IMR-90 (cell line): ENCODE measurements at regions not wholly inside any gene's neighbourhood (a gene's known extent, or its start where the extent isn't known, plus 50 kb on each side); places are given as distances from the start of the nearest gene placed in this dataset.
A peak's percentile ranks its signal among the peaks of the same experiment; 100 is the strongest.

Experiments
- ATAC-seq: fragments of 200-7000 bp; cut with Tn5 transposase; 2 replicates; pipeline ENCODE4 v1.9.1; 2020; ENCODE audit warnings: low read depth, mild to moderate bottlenecking, moderate library complexity
- BruUV-seq: library from RNA; stranded (reverse); fragments of 400-500 nt; replicated peaks from 2 replicates; lab custom pipeline; 2021; lab: Mats Ljungman, UMichigan
- CTCF ChIA-PET: fragments of 300-600 bp; formaldehyde crosslinking; extraction: SDS; loops from one replicate; lab custom pipeline; 2021; ENCODE audit warnings: antibody characterized with exemption; lab: Yijun Ruan, JAX
- POLR2A ChIA-PET: fragments of 300-600 bp; sonication (Branson Sonifier 250); formaldehyde crosslinking; loops from one replicate; lab custom pipeline; 2022; ENCODE audit warnings: antibody characterized with exemption; ENCODE audit not compliant: unreplicated experiment; lab: Charles Lee
- DNase-seq: peaks from one replicate; pipeline ENCODE4 v3.0.0; 2013
- H2AFZ ChIP-seq: replicated peaks from 2 replicates; pipeline ENCODE3; 2013; ENCODE audit warnings: low read length, mild to moderate bottlenecking; ENCODE audit not compliant: poor library complexity
- H2AK5ac ChIP-seq: 2 replicates; pipeline ENCODE4 v1.6.1; 2013; ENCODE audit warnings: low read depth, low read length, inconsistent platforms
- H2AK9ac ChIP-seq: replicated peaks from 2 replicates; pipeline ENCODE3; 2013; ENCODE audit warnings: mild to moderate bottlenecking, low read depth, low read length, moderate library complexity; ENCODE audit not compliant: poor library complexity
- H2BK120ac ChIP-seq: 2 replicates; pipeline ENCODE4 v1.6.1; 2013; ENCODE audit warnings: low read depth, low read length, inconsistent platforms
- H2BK15ac ChIP-seq: 3 replicates; pipeline ENCODE4 v1.6.1; 2013; ENCODE audit warnings: low read depth, low read length, inconsistent platforms
- H2BK20ac ChIP-seq: 2 replicates; pipeline ENCODE4 v1.6.1; 2013; ENCODE audit warnings: low read depth, mild to moderate bottlenecking, inconsistent platforms, low read length, moderate library complexity
- H2BK5ac ChIP-seq: 2 replicates; pipeline ENCODE4 v1.6.1; 2013; ENCODE audit warnings: mild to moderate bottlenecking, low read depth, low read length, inconsistent platforms; ENCODE audit not compliant: poor library complexity, severe bottlenecking
- H3K14ac ChIP-seq: replicated peaks from 2 replicates; pipeline ENCODE4 v1.6.1; 2013; ENCODE audit warnings: low read depth, low read length, inconsistent platforms
- H3K18ac ChIP-seq: 2 replicates; pipeline ENCODE4 v1.6.1; 2013; ENCODE audit warnings: low read depth, low read length, control low read depth
- H3K23ac ChIP-seq: 2 replicates; pipeline ENCODE4 v1.6.1; 2013; ENCODE audit warnings: low read depth, low read length, inconsistent platforms
- H3K27ac ChIP-seq: 2 replicates; pipeline ENCODE4 v1.5.1; 2013; ENCODE audit warnings: mild to moderate bottlenecking, control low read depth, low read length; ENCODE audit not compliant: insufficient read depth
- H3K27me3 ChIP-seq: 2 replicates; pipeline ENCODE4 v1.6.1; 2013; ENCODE audit warnings: low read length; ENCODE audit not compliant: control insufficient read depth, insufficient read depth
- H3K36me3 ChIP-seq: 2 replicates; pipeline ENCODE4 v1.6.1; 2013; ENCODE audit warnings: low read length, mixed read lengths; ENCODE audit not compliant: control insufficient read depth, insufficient read depth
- H3K4ac ChIP-seq: 2 replicates; pipeline ENCODE4 v1.6.1; 2013; ENCODE audit warnings: low read depth, low read length, inconsistent platforms
- H3K4me1 ChIP-seq: 2 replicates; pipeline ENCODE4 v1.6.1; 2013; ENCODE audit warnings: low read length, mixed read lengths; ENCODE audit not compliant: control insufficient read depth, insufficient read depth
- H3K4me2 ChIP-seq: 2 replicates; pipeline ENCODE4 v1.6.1; 2013; ENCODE audit warnings: low read depth, mild to moderate bottlenecking, control low read depth, low read length, moderate library complexity
- H3K4me3 ChIP-seq: 2 replicates; pipeline ENCODE4 v1.5.1; 2013; ENCODE audit warnings: low read depth, mild to moderate bottlenecking, control low read depth, low read length, moderate library complexity; ENCODE audit not compliant: insufficient read depth
- H3K56ac ChIP-seq: 2 replicates; pipeline ENCODE4 v1.6.1; 2013; ENCODE audit warnings: low read length, inconsistent platforms; ENCODE audit not compliant: insufficient read depth; ENCODE audit errors: extremely low read depth
- H3K79me1 ChIP-seq, 2 experiments: 2 replicates each; pipeline ENCODE4 v1.6.1; 2013; ENCODE audit warnings: low read length in 2 of 2, inconsistent platforms in 1 of 2, low read depth in 1 of 2
- H3K9ac ChIP-seq: 2 replicates; pipeline ENCODE4 v1.6.1; 2013; ENCODE audit warnings: low read depth, low read length, control low read depth
- H3K9me1 ChIP-seq: 2 replicates; pipeline ENCODE4 v1.6.1; 2013; ENCODE audit warnings: low read length, inconsistent platforms; ENCODE audit not compliant: insufficient read depth
- H3K9me3 ChIP-seq: 2 replicates; pipeline ENCODE4 v1.6.1; 2013; ENCODE audit warnings: low read length; ENCODE audit not compliant: control insufficient read depth, insufficient read depth
- H4K20me1 ChIP-seq: 2 replicates; pipeline ENCODE4 v1.6.1; 2013; ENCODE audit warnings: low read length, inconsistent platforms; ENCODE audit not compliant: insufficient read depth
- H4K5ac ChIP-seq: 2 replicates; pipeline ENCODE4 v1.6.1; 2013; ENCODE audit warnings: mild to moderate bottlenecking, low read depth, low read length, control low read depth
- H4K8ac ChIP-seq, 2 experiments: 2 replicates each; pipeline ENCODE4 v1.6.1; 2013; ENCODE audit warnings: low read depth in 2 of 2, low read length in 2 of 2, control low read depth in 1 of 2, inconsistent platforms in 1 of 2
- H4K91ac ChIP-seq: 2 replicates; pipeline ENCODE4 v1.6.1; 2013; ENCODE audit warnings: low read depth, low read length, inconsistent platforms; ENCODE audit not compliant: insufficient read depth
- CHD1 ChIP-seq: IDR thresholded peaks from 2 replicates; pipeline ENCODE4 v1.6.1; 2012; ENCODE audit warnings: low read depth, low read length, improper control_type of control experiment
- FOS ChIP-seq: fragments of 150-350 bp; IDR thresholded peaks from 2 replicates; pipeline ENCODE4 v1.6.1; 2016; ENCODE audit warnings: low read depth, low read length
- MAFK ChIP-seq: IDR thresholded peaks from 2 replicates; pipeline ENCODE4 v1.6.1; 2012; ENCODE audit warnings: low read depth, low read length, improper control_type of control experiment
- POLR2A ChIP-seq: IDR thresholded peaks from 2 replicates; pipeline ENCODE4 v1.6.1; 2012; ENCODE audit warnings: mild to moderate bottlenecking, low read depth, low read length
- RCOR1 ChIP-seq: IDR thresholded peaks from 2 replicates; pipeline ENCODE4 v1.6.1; 2012; ENCODE audit warnings: mild to moderate bottlenecking, low read length, improper control_type of control experiment; ENCODE audit not compliant: insufficient replicate concordance
- WGBS, 2 experiments: methylation state at CpG; one replicate each; pipeline versions ENCODE4 v1.1.5 to v1.1.7; 2013; ENCODE audit warnings: missing lambda C conversion rate in 2 of 2; ENCODE audit not compliant: insufficient read length in 1 of 2; ENCODE audit errors: extremely low coverage in 2 of 2; 5-methylcytosine and 5-hydroxymethylcytosine counted together
- dilution Hi-C: fragments of 300-500 bp; cut with HindIII; formaldehyde crosslinking; loops from one replicate; pipeline ENCODE4 v1.14.3; 2018; ENCODE audit warnings: low sequenced_read_pairs; ENCODE audit not compliant: unreplicated experiment
- in situ Hi-C: fragments of 300-500 bp; cut with MboI; formaldehyde crosslinking; loops from 3 replicates; pipeline ENCODE4 v1.14.3; 2019; ENCODE audit warnings: low sequenced_read_pairs, inconsistent platforms, mixed read lengths
- intact Hi-C: fragments of 100-400 bp; cut with micrococcal nuclease; formaldehyde crosslinking; loops from 2 replicates; pipeline ENCODE4 v1.10.0; 2022

GRCh38 chr15:29919380-29919881 lies 97.2 kb upstream of the TJP1 start:
- Histone ChIP-seq H4K5ac (no peak overlapping the region), H3K79me1 (no peaks in the 10 kb centered on the region), H3K36me3 (no peaks in the 10 kb centered on the region), H3K9ac (no peak overlapping the region), H3K14ac (no peak overlapping the region), H2AFZ (no peak overlapping the region), H3K9me3 (no peaks in the 10 kb centered on the region), H3K18ac (no peak overlapping the region), H3K23ac (no peak overlapping the region), H3K27me3 (peaks cover 3% of the 10 kb centered on the region; the same call in 1 of the 2 replicates), H3K4me1 (peaks cover 17% of the 10 kb centered on the region), H3K56ac (no peak overlapping the region), H4K8ac (no peak overlapping the region), H2BK120ac (no peak overlapping the region), H2BK15ac (0 out of 3 replicates have a peak overlapping the region, but pooled peaks have one; percentile 57), H3K4ac (0 out of 2 replicates have a peak overlapping the region, but pooled peaks have one; percentile 19), H3K4me3 (no peak overlapping the region), H4K20me1 (peaks cover 3% of the 10 kb centered on the region; the same call in 1 of the 2 replicates), H4K91ac (no peak overlapping the region), H2AK9ac (no peak overlapping the region), H3K27ac (no peak overlapping the region), H2AK5ac (peak overlapping the region; percentile 27; the same call in 1 of the 2 replicates), H3K9me1 (peaks cover 15% of the 10 kb centered on the region), H2BK5ac (no peak overlapping the region), H2BK20ac (0 out of 2 replicates have a peak overlapping the region, but pooled peaks have one; percentile 25), H3K4me2 (no peak overlapping the region)
- CTCF ChIA-PET = no interaction called here
- intact Hi-C loops = no loop called here
- BruUV-seq = no TSS peak
- DNase-seq (no peak), ATAC-seq (no peak)
- dilution Hi-C loops = no loop called here
- TF ChIP-seq MAFK = no peak
- TF ChIP-seq FOS = no peak
- no peak for TF ChIP-seq RCOR1
- no peak for TF ChIP-seq POLR2A
- TF ChIP-seq CHD1 = no peak
- in situ Hi-C loops = loop anchor here (5.0 kb wide), 1 partner anchor 72 kb away; no protein-coding TSS in a partner anchor
- 94% methylated on average over 2 of the region's 2 CpGs; no CpG with 5 or more reads in 1 of the 2 experiments for WGBS, 2 experiments
- POLR2A ChIA-PET = no interaction called here
